Panc1 (cell line): ENCODE measurements at regions not wholly inside any gene's neighbourhood (a gene's known extent, or its start where the extent isn't known, plus 50 kb on each side); places are given as distances from the start of the nearest gene placed in this dataset.
"Not testable (repeated sequence)": the region's sequence is repeated elsewhere in the genome, so short reads cannot be mapped to it uniquely, and the experiment has no call there.

ENCODE experiments used
- CTCF ChIP-seq: fragments of 450-650 bp; IDR thresholded peaks from 2 replicates; pipeline ENCODE4 v1.5.1; 2017; ENCODE audit warnings: mild to moderate bottlenecking
- TF ChIP-seq, protein P1 (sequence below), 2 experiments: IDR thresholded peaks; 2 replicates each; pipeline ENCODE4 v1.6.1; 2011 to 2012; ENCODE audit warnings: low read depth in 2 of 2, control low read depth in 1 of 2, low read length in 1 of 2, mild to moderate bottlenecking in 1 of 2, moderate library complexity in 1 of 2; ENCODE audit not compliant: insufficient read depth in 1 of 2

DNA sequence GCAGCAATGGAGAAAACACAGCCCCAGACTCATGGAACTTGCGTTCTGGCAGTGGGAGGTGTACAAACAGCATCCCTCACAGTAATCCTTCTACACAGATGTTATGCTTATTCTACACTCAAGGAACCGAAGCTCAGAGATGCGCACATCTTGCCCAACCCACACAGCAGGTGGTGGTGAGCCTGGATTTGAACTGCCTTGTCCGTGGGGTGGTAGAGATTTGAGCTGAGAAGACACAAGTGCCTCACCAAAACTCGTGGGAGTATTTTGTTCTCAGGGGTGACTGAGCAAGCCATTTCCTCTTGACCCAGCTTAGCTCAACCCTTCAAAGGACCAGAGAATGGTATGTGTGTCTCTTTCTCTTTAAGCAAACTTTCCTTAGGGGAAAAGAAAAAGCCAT is 121.8 kb downstream of the NPIPB11 start:
- not testable (repeated sequence) for TF ChIP-seq CTCF
- TF ChIP-seq, protein P1, sequence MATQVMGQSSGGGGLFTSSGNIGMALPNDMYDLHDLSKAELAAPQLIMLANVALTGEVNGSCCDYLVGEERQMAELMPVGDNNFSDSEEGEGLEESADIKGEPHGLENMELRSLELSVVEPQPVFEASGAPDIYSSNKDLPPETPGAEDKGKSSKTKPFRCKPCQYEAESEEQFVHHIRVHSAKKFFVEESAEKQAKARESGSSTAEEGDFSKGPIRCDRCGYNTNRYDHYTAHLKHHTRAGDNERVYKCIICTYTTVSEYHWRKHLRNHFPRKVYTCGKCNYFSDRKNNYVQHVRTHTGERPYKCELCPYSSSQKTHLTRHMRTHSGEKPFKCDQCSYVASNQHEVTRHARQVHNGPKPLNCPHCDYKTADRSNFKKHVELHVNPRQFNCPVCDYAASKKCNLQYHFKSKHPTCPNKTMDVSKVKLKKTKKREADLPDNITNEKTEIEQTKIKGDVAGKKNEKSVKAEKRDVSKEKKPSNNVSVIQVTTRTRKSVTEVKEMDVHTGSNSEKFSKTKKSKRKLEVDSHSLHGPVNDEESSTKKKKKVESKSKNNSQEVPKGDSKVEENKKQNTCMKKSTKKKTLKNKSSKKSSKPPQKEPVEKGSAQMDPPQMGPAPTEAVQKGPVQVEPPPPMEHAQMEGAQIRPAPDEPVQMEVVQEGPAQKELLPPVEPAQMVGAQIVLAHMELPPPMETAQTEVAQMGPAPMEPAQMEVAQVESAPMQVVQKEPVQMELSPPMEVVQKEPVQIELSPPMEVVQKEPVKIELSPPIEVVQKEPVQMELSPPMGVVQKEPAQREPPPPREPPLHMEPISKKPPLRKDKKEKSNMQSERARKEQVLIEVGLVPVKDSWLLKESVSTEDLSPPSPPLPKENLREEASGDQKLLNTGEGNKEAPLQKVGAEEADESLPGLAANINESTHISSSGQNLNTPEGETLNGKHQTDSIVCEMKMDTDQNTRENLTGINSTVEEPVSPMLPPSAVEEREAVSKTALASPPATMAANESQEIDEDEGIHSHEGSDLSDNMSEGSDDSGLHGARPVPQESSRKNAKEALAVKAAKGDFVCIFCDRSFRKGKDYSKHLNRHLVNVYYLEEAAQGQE (IDR thresholded peaks at IDR 0.05; ENCODE audit: insufficient read depth in 1 of 2, low read depth in 2 of 2, low read length in 1 of 2), result not testable (repeated sequence)
